Gastrocnemius medialis (tissue), 4 donors: ENCODE measurements at regions not wholly inside any gene's neighbourhood (a gene's known extent, or its start where the extent isn't known, plus 50 kb on each side); places are given as distances from the start of the nearest gene placed in this dataset.

Source experiments
- POLR2A ChIP-seq, 2 donors: fragments of 450-650 bp; IDR thresholded peaks; one replicate each; pipeline ENCODE4 v1.6.1; 2017; ENCODE audit warnings: antibody characterized with exemption in 2 of 2, mild to moderate bottlenecking in 2 of 2, moderate library complexity in 2 of 2
- TF ChIP-seq, protein P1 (sequence below), 5 experiments: fragments of 450-650 bp in 3 of 5; fragments of 200-600 bp in 2 of 5; sonication (generic) in 2 of 5; IDR thresholded peaks in 4 of 5; conservative IDR thresholded peaks in 1 of 5; 1 replicate in 4 of 5; 2 replicates in 1 of 5; pipeline ENCODE4 v1.5.1; 2016 to 2019; ENCODE audit warnings: antibody characterized with exemption in 5 of 5, mild to moderate bottlenecking in 3 of 5, moderate library complexity in 3 of 5

DNA sequence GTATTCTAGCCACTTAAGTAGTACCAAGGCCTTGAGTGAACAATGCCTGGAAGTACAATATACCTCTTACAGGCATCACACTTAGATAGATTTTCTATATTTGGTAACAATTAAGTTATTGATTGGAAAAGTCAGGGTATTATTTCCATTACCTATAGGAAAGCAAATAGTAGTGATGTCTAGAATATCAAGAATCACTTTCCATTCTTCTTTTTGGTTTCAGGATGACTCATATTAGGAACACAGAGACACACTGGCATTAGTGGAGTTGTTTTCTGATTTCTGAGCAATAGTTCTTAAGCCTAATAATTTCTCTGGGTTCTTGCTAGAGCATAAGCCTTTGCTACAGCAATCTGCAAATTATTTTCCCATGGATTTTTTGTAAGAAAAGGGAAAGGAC, 1640.0 kb upstream of the SEL1L start:
- TF ChIP-seq, protein P1, sequence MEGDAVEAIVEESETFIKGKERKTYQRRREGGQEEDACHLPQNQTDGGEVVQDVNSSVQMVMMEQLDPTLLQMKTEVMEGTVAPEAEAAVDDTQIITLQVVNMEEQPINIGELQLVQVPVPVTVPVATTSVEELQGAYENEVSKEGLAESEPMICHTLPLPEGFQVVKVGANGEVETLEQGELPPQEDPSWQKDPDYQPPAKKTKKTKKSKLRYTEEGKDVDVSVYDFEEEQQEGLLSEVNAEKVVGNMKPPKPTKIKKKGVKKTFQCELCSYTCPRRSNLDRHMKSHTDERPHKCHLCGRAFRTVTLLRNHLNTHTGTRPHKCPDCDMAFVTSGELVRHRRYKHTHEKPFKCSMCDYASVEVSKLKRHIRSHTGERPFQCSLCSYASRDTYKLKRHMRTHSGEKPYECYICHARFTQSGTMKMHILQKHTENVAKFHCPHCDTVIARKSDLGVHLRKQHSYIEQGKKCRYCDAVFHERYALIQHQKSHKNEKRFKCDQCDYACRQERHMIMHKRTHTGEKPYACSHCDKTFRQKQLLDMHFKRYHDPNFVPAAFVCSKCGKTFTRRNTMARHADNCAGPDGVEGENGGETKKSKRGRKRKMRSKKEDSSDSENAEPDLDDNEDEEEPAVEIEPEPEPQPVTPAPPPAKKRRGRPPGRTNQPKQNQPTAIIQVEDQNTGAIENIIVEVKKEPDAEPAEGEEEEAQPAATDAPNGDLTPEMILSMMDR (IDR thresholded peaks at IDR 0.05 in 4 of 5, conservative IDR thresholded peaks at IDR 0.05 in 1 of 5) = no peak
- TF ChIP-seq POLR2A (IDR thresholded peaks at IDR 0.05) = no peak
